HEK293 (cell line): ENCODE measurements at regions not wholly inside any gene's neighbourhood (a gene's known extent, or its start where the extent isn't known, plus 50 kb on each side); places are given as distances from the start of the nearest gene placed in this dataset.

Experiments
- CTCF ChIA-PET: fragments of 350-600 bp; formaldehyde crosslinking; extraction: SDS; loops from one replicate; lab custom pipeline; 2021; ENCODE audit warnings: antibody characterized with exemption; lab: Yijun Ruan, JAX
- POLR2A ChIA-PET: fragments of 300-600 bp; formaldehyde crosslinking; extraction: SDS; loops from one replicate; lab custom pipeline; 2020; ENCODE audit warnings: antibody characterized with exemption, inconsistent platforms; lab: Yijun Ruan, JAX
- H3K27ac ChIP-seq: fragments of 200-500 bp; sonication (Bioruptor generic); 2 replicates; pipeline ENCODE4 v1.5.1; 2014; ENCODE audit warnings: low read depth, low read length, control low read depth, inconsistent platforms; ENCODE audit errors: extremely low read depth
- H3K36me3 ChIP-seq, 2 experiments: fragments of 200-500 bp in 1 of 2; sonication (Bioruptor generic) in 1 of 2; 1 replicate in 1 of 2; 2 replicates in 1 of 2; pipeline ENCODE4 v1.5.1; 2014 to 2017; ENCODE audit warnings: inconsistent platforms in 2 of 2, low read length in 2 of 2; ENCODE audit not compliant: control insufficient read depth in 2 of 2, insufficient read depth in 1 of 2
- H3K4me1 ChIP-seq: fragments of 200-500 bp; sonication (Bioruptor generic); 2 replicates; pipeline ENCODE4 v1.5.1; 2014; ENCODE audit warnings: mild to moderate bottlenecking, low read length, inconsistent platforms; ENCODE audit not compliant: control insufficient read depth, insufficient read depth
- H3K4me3 ChIP-seq: 2 replicates; pipeline ENCODE4 v1.5.1; 2011; ENCODE audit warnings: low read depth, mild to moderate bottlenecking, control low read depth, low read length, moderate library complexity
- H3K9me3 ChIP-seq: fragments of 200-500 bp; sonication (Bioruptor generic); 2 replicates; pipeline ENCODE4 v1.5.1; 2014; ENCODE audit warnings: low read depth, low read length, inconsistent platforms; ENCODE audit not compliant: control insufficient read depth, insufficient read depth
- EGR2 ChIP-seq: fragments of 450-650 bp; formaldehyde crosslinking; IDR thresholded peaks from 2 replicates; pipeline ENCODE4 v1.5.1; 2016; ENCODE audit warnings: low read depth, missing biosample characterization, missing genetic modification characterization
- FEZF1 ChIP-seq: fragments of 450-650 bp; formaldehyde crosslinking; IDR thresholded peaks from 2 replicates; pipeline ENCODE4 v1.5.1; 2016; ENCODE audit warnings: missing biosample characterization, missing genetic modification characterization
- KLF16 ChIP-seq: fragments of 450-650 bp; formaldehyde crosslinking; IDR thresholded peaks from 2 replicates; pipeline ENCODE4 v1.5.1; 2017; ENCODE audit warnings: missing biosample characterization, missing genetic modification characterization
- OSR2 ChIP-seq: fragments of 450-650 bp; formaldehyde crosslinking; IDR thresholded peaks from 2 replicates; pipeline ENCODE4 v1.5.1; 2016; ENCODE audit warnings: missing biosample characterization, missing genetic modification characterization
- SETDB1 ChIP-seq: IDR thresholded peaks from one replicate; pipeline ENCODE4 v1.6.1; 2017; ENCODE audit warnings: mild to moderate bottlenecking, low read length, moderate library complexity, mixed read lengths; ENCODE audit not compliant: insufficient read length
- SP7 ChIP-seq: fragments of 450-650 bp; formaldehyde crosslinking; IDR thresholded peaks from 2 replicates; pipeline ENCODE4 v1.5.1; 2016; ENCODE audit warnings: missing biosample characterization, missing genetic modification characterization
- ZNF132 ChIP-seq: fragments of 450-650 bp; formaldehyde crosslinking; IDR thresholded peaks from 2 replicates; pipeline ENCODE4 v1.5.1; 2017; ENCODE audit warnings: missing biosample characterization, missing genetic modification characterization, borderline replicate concordance
- ZNF221 ChIP-seq: fragments of 450-650 bp; formaldehyde crosslinking; IDR thresholded peaks from 2 replicates; pipeline ENCODE4 v1.5.1; 2017; ENCODE audit warnings: missing biosample characterization, missing genetic modification characterization, borderline replicate concordance
- ZNF501 ChIP-seq: fragments of 450-650 bp; formaldehyde crosslinking; IDR thresholded peaks from 2 replicates; pipeline ENCODE4 v1.5.1; 2016; ENCODE audit warnings: missing biosample characterization, missing genetic modification characterization
- ZNF530 ChIP-seq: fragments of 450-650 bp; formaldehyde crosslinking; IDR thresholded peaks from 2 replicates; pipeline ENCODE4 v1.5.1; 2016; ENCODE audit warnings: low read depth, missing biosample characterization, missing genetic modification characterization
- ZNF571 ChIP-seq: fragments of 450-650 bp; formaldehyde crosslinking; IDR thresholded peaks from 2 replicates; pipeline ENCODE4 v1.5.0; 2017; ENCODE audit warnings: missing biosample characterization, missing genetic modification characterization
- ZNF76 ChIP-seq: fragments of 450-650 bp; formaldehyde crosslinking; IDR thresholded peaks from 2 replicates; pipeline ENCODE4; 2016; ENCODE audit warnings: low read depth, missing biosample characterization, missing genetic modification characterization, borderline replicate concordance
- TF ChIP-seq, protein P1 (sequence below): fragments of 450-650 bp; formaldehyde crosslinking; IDR thresholded peaks from 2 replicates; pipeline ENCODE4 v1.5.1; 2016; ENCODE audit warnings: missing biosample characterization, missing genetic modification characterization
- TF ChIP-seq, protein P2 (sequence below): fragments of 450-650 bp; formaldehyde crosslinking; IDR thresholded peaks from 2 replicates; pipeline ENCODE4 v1.5.0; 2017; ENCODE audit warnings: missing biosample characterization, missing genetic modification characterization, borderline replicate concordance
- TF ChIP-seq, protein P3 (sequence below): fragments of 450-650 bp; formaldehyde crosslinking; IDR thresholded peaks from 2 replicates; pipeline ENCODE4 v1.5.1; 2016; ENCODE audit warnings: missing biosample characterization, missing genetic modification characterization
- TF ChIP-seq, protein P4 (sequence below): fragments of 450-650 bp; formaldehyde crosslinking; IDR thresholded peaks from 2 replicates; pipeline ENCODE4 v1.5.1; 2016; ENCODE audit warnings: missing biosample characterization, missing genetic modification characterization
- TF ChIP-seq, protein P5 (sequence below): fragments of 450-650 bp; formaldehyde crosslinking; IDR thresholded peaks from 2 replicates; pipeline ENCODE4 v1.5.1; 2016; ENCODE audit warnings: missing biosample characterization, missing genetic modification characterization

DNA sequence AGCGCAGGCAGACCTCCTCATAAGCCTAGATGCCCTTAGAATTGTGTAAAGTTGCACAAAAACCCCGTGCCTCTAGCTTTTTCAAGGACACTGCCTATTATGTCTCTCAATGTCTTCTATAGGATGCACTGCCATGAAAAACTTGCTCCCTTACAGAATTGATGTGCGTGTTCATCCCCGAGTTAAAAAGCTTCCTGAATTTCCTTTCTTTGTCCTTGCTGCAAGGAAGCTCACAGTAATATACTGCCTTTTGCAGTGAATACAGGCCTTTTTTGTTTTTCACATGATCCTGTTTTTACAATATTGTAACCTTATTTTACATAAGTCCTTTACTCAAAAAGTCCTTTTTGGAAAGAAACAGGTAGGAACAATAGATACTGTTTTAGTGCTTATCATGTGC lies 193.0 kb downstream of the TTLL7 start:
- ChIA-PET CTCF (interaction anchor here (0.6 kb wide), 1 partner anchor 23 kb away, joined by 3 read pairs; no protein-coding TSS in a partner anchor), POLR2A (no interaction called here)
- Histone ChIP-seq H3K36me3 (no peaks in the 10 kb centered on the region), H3K27ac (no peak overlapping the region), H3K4me3 (no peak overlapping the region), H3K9me3 (no peaks in the 10 kb centered on the region), H3K4me1 (no peaks in the 10 kb centered on the region)
- TF ChIP-seq, protein P1, sequence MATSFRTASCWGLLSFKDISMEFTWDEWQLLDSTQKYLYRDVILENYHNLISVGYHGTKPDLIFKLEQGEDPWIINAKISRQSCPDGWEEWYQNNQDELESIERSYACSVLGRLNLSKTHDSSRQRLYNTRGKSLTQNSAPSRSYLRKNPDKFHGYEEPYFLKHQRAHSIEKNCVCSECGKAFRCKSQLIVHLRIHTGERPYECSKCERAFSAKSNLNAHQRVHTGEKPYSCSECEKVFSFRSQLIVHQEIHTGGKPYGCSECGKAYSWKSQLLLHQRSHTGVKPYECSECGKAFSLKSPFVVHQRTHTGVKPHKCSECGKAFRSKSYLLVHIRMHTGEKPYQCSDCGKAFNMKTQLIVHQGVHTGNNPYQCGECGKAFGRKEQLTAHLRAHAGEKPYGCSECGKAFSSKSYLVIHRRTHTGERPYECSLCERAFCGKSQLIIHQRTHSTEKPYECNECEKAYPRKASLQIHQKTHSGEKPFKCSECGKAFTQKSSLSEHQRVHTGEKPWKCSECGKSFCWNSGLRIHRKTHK (tag by site-specific recombination) = no peak
- TF ChIP-seq SETDB1 = no peak
- no peak for TF ChIP-seq ZNF132 (tag by site-specific recombination)
- TF ChIP-seq, all 188 proteins: peak for 0

DNA sequence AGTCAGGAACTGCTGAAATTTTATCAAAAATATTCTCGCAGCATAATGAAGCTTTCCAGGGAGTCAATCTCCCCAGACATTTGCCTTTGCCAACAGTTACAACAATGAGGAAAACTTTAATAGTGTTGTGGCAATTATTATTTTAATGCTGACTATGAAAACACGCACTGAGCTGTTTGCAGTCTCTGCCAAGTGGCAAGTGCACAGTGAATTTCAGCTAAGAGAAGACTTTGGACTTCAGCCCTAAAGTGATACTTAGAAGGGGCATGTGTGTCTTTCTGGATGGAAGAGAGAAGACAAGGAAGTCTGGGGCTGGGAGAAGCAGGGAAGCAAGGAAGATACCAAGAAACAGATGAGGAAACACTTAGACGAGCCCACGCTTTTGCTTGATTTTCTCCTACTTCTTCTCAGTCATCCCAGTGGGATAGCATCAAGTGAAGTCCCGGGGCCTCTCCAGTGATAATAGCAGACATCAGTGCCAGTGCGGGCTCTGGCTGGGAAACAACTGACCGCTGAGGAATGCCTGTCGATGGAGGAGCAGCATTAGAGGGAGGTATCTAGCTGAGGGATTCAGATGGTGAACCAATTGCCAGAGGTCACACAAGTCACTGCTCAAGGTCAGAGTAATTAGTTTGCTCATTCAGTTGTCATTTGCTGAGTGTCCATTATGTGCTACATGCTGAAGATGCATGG lies 196.3 kb downstream of the TTLL7 start:
- Histone ChIP-seq H3K4me3 (no peak overlapping the region), H3K36me3 (no peaks in the 10 kb centered on the region), H3K27ac (no peak overlapping the region), H3K9me3 (no peaks in the 10 kb centered on the region), H3K4me1 (peaks cover 2% of the 10 kb centered on the region; the same call in 1 of the 2 replicates)
- TF ChIP-seq KLF16 (tag by site-specific recombination) (no peak), ZNF571 (tag by site-specific recombination) (no peak), ZNF530 (no peak), ZNF221 (no peak)
- TF ChIP-seq, protein P2, sequence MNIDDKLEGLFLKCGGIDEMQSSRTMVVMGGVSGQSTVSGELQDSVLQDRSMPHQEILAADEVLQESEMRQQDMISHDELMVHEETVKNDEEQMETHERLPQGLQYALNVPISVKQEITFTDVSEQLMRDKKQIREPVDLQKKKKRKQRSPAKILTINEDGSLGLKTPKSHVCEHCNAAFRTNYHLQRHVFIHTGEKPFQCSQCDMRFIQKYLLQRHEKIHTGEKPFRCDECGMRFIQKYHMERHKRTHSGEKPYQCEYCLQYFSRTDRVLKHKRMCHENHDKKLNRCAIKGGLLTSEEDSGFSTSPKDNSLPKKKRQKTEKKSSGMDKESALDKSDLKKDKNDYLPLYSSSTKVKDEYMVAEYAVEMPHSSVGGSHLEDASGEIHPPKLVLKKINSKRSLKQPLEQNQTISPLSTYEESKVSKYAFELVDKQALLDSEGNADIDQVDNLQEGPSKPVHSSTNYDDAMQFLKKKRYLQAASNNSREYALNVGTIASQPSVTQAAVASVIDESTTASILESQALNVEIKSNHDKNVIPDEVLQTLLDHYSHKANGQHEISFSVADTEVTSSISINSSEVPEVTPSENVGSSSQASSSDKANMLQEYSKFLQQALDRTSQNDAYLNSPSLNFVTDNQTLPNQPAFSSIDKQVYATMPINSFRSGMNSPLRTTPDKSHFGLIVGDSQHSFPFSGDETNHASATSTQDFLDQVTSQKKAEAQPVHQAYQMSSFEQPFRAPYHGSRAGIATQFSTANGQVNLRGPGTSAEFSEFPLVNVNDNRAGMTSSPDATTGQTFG (tag by site-specific recombination) = no peak
- POLR2A ChIA-PET = no interaction called here
- CTCF ChIA-PET = no interaction called here

DNA sequence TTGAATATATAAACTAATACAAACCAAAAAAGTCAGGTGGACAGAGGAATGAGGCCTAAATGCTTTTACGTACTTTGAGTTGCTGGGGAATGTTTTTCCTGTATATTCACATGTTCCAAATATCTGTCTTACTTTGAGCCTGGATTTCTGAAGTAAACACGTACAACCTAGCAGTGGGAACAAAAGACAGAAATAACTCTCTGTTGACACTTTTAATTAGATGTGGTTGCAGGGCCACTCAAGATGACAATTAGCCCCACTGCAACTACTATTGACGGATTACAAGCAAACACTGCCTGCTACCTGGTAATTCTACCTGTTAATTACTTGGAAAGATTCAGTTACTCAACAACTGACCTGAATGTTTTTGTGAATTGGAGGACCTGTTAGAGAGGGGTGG lies 196.9 kb downstream of the TTLL7 start:
- CTCF ChIA-PET = no interaction called here
- no peaks in the 10 kb centered on the region for H3K36me3 ChIP-seq
- POLR2A ChIA-PET = no interaction called here

DNA sequence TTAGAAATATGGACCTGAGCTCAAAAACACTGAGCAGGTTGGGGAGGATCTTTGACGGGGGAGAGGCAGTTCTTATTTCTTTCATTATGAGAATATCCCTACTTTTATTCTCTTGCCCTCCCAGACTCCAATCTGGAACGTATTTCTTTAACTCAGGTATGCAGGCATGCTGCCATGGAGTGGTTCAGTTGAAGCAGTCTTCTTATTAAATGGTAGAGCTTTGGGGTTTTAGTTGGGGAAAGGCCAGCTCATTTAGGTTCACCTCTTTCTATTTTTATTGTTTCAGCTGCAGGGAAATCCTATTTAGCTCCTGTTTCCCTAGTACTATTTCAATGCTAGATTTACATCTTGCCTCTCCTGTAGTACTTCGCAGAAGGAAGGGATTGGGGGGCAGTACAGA lies 198.9 kb downstream of the TTLL7 start:
- no peaks in the 10 kb centered on the region for H3K36me3 ChIP-seq
- ChIA-PET CTCF (no interaction called here), POLR2A (no interaction called here)
- no peaks in the 10 kb centered on the region for H3K9me3 ChIP-seq
- H3K4me1 ChIP-seq = peaks cover 2% of the 10 kb centered on the region; the same call in 1 of the 2 replicates
- no peak overlapping the region for H3K27ac ChIP-seq
- no peak overlapping the region for H3K4me3 ChIP-seq
- no peak for TF ChIP-seq ZNF76 (tag by site-specific recombination)
- TF ChIP-seq, protein P3, sequence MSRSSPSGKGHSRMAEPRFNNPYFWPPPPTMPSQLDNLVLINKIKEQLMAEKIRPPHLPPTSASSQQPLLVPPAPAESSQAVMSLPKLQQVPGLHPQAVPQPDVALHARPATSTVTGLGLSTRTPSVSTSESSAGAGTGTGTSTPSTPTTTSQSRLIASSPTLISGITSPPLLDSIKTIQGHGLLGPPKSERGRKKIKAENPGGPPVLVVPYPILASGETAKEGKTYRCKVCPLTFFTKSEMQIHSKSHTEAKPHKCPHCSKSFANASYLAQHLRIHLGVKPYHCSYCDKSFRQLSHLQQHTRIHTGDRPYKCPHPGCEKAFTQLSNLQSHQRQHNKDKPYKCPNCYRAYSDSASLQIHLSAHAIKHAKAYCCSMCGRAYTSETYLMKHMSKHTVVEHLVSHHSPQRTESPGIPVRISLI (tag by site-specific recombination) = no peak
- TF ChIP-seq EGR2 = no peak
- no peak for TF ChIP-seq FEZF1 (tag by site-specific recombination)
- TF ChIP-seq, protein P4, sequence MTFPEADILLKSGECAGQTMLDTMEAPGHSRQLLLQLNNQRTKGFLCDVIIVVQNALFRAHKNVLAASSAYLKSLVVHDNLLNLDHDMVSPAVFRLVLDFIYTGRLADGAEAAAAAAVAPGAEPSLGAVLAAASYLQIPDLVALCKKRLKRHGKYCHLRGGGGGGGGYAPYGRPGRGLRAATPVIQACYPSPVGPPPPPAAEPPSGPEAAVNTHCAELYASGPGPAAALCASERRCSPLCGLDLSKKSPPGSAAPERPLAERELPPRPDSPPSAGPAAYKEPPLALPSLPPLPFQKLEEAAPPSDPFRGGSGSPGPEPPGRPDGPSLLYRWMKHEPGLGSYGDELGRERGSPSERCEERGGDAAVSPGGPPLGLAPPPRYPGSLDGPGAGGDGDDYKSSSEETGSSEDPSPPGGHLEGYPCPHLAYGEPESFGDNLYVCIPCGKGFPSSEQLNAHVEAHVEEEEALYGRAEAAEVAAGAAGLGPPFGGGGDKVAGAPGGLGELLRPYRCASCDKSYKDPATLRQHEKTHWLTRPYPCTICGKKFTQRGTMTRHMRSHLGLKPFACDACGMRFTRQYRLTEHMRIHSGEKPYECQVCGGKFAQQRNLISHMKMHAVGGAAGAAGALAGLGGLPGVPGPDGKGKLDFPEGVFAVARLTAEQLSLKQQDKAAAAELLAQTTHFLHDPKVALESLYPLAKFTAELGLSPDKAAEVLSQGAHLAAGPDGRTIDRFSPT = no peak
- TF ChIP-seq ZNF501 = no peak
- TF ChIP-seq, protein P5, sequence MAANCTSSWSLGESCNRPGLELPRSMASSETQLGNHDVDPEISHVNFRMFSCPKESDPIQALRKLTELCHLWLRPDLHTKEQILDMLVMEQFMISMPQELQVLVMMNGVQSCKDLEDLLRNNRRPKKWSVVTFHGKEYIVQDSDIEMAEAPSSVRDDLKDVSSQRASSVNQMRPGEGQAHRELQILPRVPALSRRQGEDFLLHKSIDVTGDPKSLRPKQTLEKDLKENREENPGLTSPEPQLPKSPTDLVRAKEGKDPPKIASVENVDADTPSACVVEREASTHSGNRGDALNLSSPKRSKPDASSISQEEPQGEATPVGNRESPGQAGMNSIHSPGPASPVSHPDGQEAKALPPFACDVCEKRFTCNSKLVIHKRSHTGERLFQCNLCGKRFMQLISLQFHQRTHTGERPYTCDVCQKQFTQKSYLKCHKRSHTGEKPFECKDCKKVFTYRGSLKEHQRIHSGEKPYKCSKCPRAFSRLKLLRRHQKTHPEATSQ (tag by site-specific recombination) = no peak

More for the DNA sequence above, 196.9 kb downstream of the TTLL7 start:
- no peak overlapping the region for H3K27ac ChIP-seq
- no peak overlapping the region for H3K4me3 ChIP-seq
- H3K4me1 ChIP-seq = peaks cover 2% of the 10 kb centered on the region; the same call in 1 of the 2 replicates
- TF ChIP-seq, protein P3 (tag by site-specific recombination) = no peak
- peak; percentile 53; the same call in 1 of the 2 replicates for TF ChIP-seq SP7
- TF ChIP-seq OSR2 (tag by site-specific recombination) = peak; percentile 35; the same call in 1 of the 2 replicates
- H3K9me3 ChIP-seq = no peaks in the 10 kb centered on the region
